ENCODE measurements at regions not wholly inside any gene's neighbourhood (a gene's known extent, or its start where the extent isn't known, plus 50 kb on each side); places are given as distances from the start of the nearest gene placed in this dataset.

DNA sequence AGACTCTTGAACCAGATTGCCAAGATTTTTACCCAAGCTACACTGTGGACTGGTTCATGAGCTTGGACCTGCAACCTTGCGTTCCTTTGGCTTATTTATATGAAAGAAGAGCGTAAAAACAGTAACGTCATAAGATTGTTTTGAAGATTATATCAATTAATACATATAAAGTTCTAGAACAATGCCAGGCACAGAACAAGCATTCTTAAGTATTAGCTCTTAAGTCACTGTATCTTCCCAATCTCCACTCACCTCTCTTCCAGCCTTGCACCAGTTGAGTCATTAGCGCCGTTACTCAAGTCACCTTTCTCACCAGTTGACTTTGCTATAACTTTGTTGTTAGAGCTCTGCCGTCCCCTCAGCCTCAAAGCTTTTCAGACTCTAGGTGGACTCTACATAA lies 415.7 kb downstream of the PLK2 start:
- TF ChIP-seq, protein P1, sequence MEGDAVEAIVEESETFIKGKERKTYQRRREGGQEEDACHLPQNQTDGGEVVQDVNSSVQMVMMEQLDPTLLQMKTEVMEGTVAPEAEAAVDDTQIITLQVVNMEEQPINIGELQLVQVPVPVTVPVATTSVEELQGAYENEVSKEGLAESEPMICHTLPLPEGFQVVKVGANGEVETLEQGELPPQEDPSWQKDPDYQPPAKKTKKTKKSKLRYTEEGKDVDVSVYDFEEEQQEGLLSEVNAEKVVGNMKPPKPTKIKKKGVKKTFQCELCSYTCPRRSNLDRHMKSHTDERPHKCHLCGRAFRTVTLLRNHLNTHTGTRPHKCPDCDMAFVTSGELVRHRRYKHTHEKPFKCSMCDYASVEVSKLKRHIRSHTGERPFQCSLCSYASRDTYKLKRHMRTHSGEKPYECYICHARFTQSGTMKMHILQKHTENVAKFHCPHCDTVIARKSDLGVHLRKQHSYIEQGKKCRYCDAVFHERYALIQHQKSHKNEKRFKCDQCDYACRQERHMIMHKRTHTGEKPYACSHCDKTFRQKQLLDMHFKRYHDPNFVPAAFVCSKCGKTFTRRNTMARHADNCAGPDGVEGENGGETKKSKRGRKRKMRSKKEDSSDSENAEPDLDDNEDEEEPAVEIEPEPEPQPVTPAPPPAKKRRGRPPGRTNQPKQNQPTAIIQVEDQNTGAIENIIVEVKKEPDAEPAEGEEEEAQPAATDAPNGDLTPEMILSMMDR (IDR thresholded peaks at IDR 0.05; ENCODE audit: poor library complexity), result no peak
- TF ChIP-seq EZH2phosphoT487 (IDR thresholded peaks at IDR 0.05; ENCODE audit: low read depth, severe bottlenecking, unreplicated experiment), result no peak
- no peak for TF ChIP-seq EZH2 (IDR thresholded peaks at IDR 0.05; ENCODE audit: borderline replicate concordance)
- Histone ChIP-seq H3K27me3 (no peaks in the 10 kb centered on the region), H3K4me1 (ENCODE audit: insufficient read depth) (peaks cover 5% of the 10 kb centered on the region), H4K20me1 (ENCODE audit: insufficient read depth, poor library complexity, severe bottlenecking) (no peaks in the 10 kb centered on the region), H3K4me2 (no peak overlapping the region), H3K9me2 (replicated peaks; ENCODE audit: insufficient read depth) (no peaks in the 10 kb centered on the region), H3K4me3 (no peak overlapping the region), H3K36me3 (replicated peaks; ENCODE audit: insufficient read depth, low read depth) (no peaks in the 10 kb centered on the region), H3K27ac (no peak overlapping the region), H3K79me2 (no peaks in the 10 kb centered on the region), H2AFZ (no peak overlapping the region), H3K9me3 (ENCODE audit: low read depth) (no peaks in the 10 kb centered on the region)
- 76% methylated on average over 6 of the region's 6 CpGs for WGBS (ENCODE audit: low lambda C conversion rate, missing lambda C conversion rate)
- DNase-seq (ENCODE audit: low spot score), result peak; percentile 1

DNA sequence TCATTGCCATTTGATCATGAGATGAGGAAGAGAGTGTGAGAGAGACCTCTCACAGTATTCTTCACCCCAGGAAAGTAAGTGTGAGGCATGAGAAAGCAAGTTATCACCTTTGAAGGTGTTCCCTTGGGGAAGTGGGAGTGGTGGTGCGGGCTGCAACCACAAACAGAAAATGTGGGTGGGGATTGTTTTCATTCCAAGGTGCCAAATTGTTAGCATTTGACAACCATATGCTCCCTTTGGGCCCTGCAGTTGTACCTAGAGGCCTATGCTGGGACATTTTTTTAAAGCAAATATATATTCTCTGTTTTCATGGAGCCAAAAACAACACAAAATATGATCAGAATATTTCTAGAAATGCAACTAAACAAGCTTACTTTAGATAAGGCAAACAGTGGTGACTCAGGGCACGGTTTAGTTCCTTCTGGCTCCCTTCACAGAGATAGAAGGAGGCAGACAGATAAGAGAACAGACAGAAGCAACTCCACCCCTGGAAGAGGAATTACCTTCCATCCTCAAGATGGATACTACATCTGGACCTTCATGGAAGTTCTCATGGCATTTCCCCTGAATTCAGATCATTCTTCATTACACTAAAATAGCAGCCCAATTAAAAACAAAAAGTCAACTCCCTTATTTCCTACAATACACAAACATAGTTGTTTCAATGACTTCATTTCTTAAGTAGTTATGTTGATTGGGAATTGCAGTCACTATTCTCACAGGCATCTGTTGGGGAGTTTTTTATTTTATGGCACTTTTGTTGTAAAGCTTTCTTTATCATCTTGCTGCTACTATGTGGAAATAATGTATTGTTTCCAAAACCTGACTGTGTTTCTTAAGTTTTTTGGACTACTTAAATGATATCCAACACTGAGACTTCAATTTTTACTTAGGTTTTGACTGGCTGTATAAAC lies 416.6 kb downstream of the PLK2 start:
- Histone ChIP-seq H3K36me3 (replicated peaks; ENCODE audit: insufficient read depth, low read depth) (no peaks in the 10 kb centered on the region), H2AFZ (no peak overlapping the region), H3K79me2 (no peaks in the 10 kb centered on the region), H3K9me2 (replicated peaks; ENCODE audit: insufficient read depth) (no peaks in the 10 kb centered on the region), H3K27me3 (no peaks in the 10 kb centered on the region), H3K4me3 (no peak overlapping the region), H3K4me2 (no peak overlapping the region), H4K20me1 (ENCODE audit: insufficient read depth, poor library complexity, severe bottlenecking) (no peaks in the 10 kb centered on the region), H3K4me1 (ENCODE audit: insufficient read depth) (peaks cover 5% of the 10 kb centered on the region), H3K9me3 (ENCODE audit: low read depth) (no peaks in the 10 kb centered on the region), H3K27ac (no peak overlapping the region)
- peak; percentile 15 for DNase-seq (ENCODE audit: low spot score)
- 70% methylated on average over 2 of the region's 2 CpGs for WGBS (ENCODE audit: low lambda C conversion rate, missing lambda C conversion rate)
- TF ChIP-seq EZH2phosphoT487 (IDR thresholded peaks at IDR 0.05; ENCODE audit: low read depth, severe bottlenecking, unreplicated experiment) (no peak), EZH2 (IDR thresholded peaks at IDR 0.05; ENCODE audit: borderline replicate concordance) (no peak)
- TF ChIP-seq, protein P1 (IDR thresholded peaks at IDR 0.05; ENCODE audit: poor library complexity), result no peak

DNA sequence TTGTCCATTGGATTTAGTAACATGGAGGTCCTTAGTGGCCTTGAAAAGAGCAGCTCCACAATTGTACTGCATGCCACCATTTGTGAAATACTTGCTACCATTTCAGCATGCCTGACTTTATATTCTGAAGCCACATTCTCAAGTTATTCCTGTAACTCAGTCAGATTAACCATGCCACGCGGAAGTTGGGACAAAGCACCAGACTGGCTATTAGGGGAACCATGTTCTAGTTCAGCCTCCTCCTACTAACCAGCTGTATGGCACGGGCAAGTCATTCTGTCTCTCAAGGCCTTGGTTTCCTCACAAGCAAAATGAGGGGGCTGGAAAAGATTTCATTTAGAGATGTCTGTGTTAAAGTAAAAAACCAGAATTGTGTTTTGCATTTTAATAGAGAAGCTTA lies 418.0 kb downstream of the PLK2 start:
- H3K36me3 ChIP-seq (replicated peaks; ENCODE audit: insufficient read depth, low read depth), result no peaks in the 10 kb centered on the region
- H3K79me2 ChIP-seq, result no peaks in the 10 kb centered on the region
- no peaks in the 10 kb centered on the region for H3K27me3 ChIP-seq
- H3K4me1 ChIP-seq (ENCODE audit: insufficient read depth), result peaks cover 5% of the 10 kb centered on the region
- no peak for TF ChIP-seq EZH2phosphoT487 (IDR thresholded peaks at IDR 0.05; ENCODE audit: low read depth, severe bottlenecking, unreplicated experiment)
- no peak for TF ChIP-seq EZH2 (IDR thresholded peaks at IDR 0.05; ENCODE audit: borderline replicate concordance)
- TF ChIP-seq, protein P1 (IDR thresholded peaks at IDR 0.05; ENCODE audit: poor library complexity), result no peak
- H3K27ac ChIP-seq, result no peak overlapping the region
- no peaks in the 10 kb centered on the region for H3K9me3 ChIP-seq (ENCODE audit: low read depth)
- no peaks in the 10 kb centered on the region for H4K20me1 ChIP-seq (ENCODE audit: insufficient read depth, poor library complexity, severe bottlenecking)
- DNase-seq (ENCODE audit: low spot score), result no peak
- H2AFZ ChIP-seq, result no peak overlapping the region
- no peak overlapping the region for H3K4me2 ChIP-seq
- 100% methylated on average over 3 of the region's 3 CpGs for WGBS (ENCODE audit: low lambda C conversion rate, missing lambda C conversion rate)
- H3K9me2 ChIP-seq (replicated peaks; ENCODE audit: insufficient read depth), result no peaks in the 10 kb centered on the region
- H3K4me3 ChIP-seq, result no peak overlapping the region

All from hepatocyte (in vitro differentiated cells).